HepG2 (cell line): ENCODE measurements at regions not wholly inside any gene's neighbourhood (a gene's known extent, or its start where the extent isn't known, plus 50 kb on each side); places are given as distances from the start of the nearest gene placed in this dataset.

ENCODE experiments used
- ATAC-seq: fragments of 200-7000 bp; cut with Tn5 transposase; 3 replicates; pipeline ENCODE4 v1.9.1; 2020; ENCODE audit warnings: mild to moderate bottlenecking, moderate library complexity
- BruUV-seq: library from RNA; stranded (reverse); fragments of 400-500 nt; replicated peaks from 2 replicates; lab custom pipeline; 2021; lab: Mats Ljungman, UMichigan
- CTCF ChIA-PET: fragments of 300-600 bp; formaldehyde crosslinking; extraction: SDS; loops from one replicate; lab custom pipeline; 2021; ENCODE audit warnings: low total read pairs, inconsistent platforms, low intra/inter-chr PET ratio; lab: Yijun Ruan, JAX
- POLR2A ChIA-PET: fragments of 350-600 bp; sonication (Branson Sonifier 250); formaldehyde crosslinking; loops from one replicate; lab custom pipeline; 2020; ENCODE audit warnings: antibody characterized with exemption, inconsistent platforms; lab: Yijun Ruan, JAX
- DNase-seq: peaks from one replicate; pipeline ENCODE4 v3.0.0-alpha.2; 2015; ENCODE audit warnings: low spot score
- FAIRE-seq: peaks from 3 replicates; lab custom pipeline; 2011; peaks lifted over from hg19 to GRCh38; lab: Jason Lieb, UNC
- H2AFZ ChIP-seq: one replicate; pipeline ENCODE4 v1.6.1; 2011; ENCODE audit warnings: low read length, inconsistent platforms
- H3K27ac ChIP-seq: fragments of 300-600 bp; 3 replicates; pipeline ENCODE4 v1.8.0; 2011; ENCODE audit warnings: mixed run types, mild to moderate bottlenecking, mixed read lengths, low read length, inconsistent platforms; ENCODE audit not compliant: insufficient read depth; ENCODE audit errors: extremely low read length
- H3K27me3 ChIP-seq, 2 experiments: fragments of 200-600 bp in 1 of 2; 2 replicates in 1 of 2; 3 replicates in 1 of 2; pipeline versions ENCODE4 v1.6.0 to v1.8.0; 2011; ENCODE audit warnings: low read length in 2 of 2, mild to moderate bottlenecking in 2 of 2, moderate library complexity in 2 of 2, inconsistent platforms in 1 of 2; ENCODE audit not compliant: insufficient read depth in 2 of 2, control insufficient read depth in 1 of 2
- H3K36me3 ChIP-seq, 2 experiments: fragments of 200-600 bp in 1 of 2; replicated peaks in 1 of 2; 2 replicates in 1 of 2; 3 replicates in 1 of 2; pipeline versions ENCODE4 v1.5.1 to v1.8.0; 2011; ENCODE audit warnings: low read length in 2 of 2, inconsistent platforms in 1 of 2; ENCODE audit not compliant: insufficient read depth in 2 of 2, control insufficient read depth in 1 of 2
- H3K4me1 ChIP-seq: 2 replicates; pipeline ENCODE4 v1.5.1; 2012; ENCODE audit warnings: low read length, inconsistent platforms; ENCODE audit not compliant: insufficient read depth
- H3K4me2 ChIP-seq: 2 replicates; pipeline ENCODE4 v1.6.0; 2011; ENCODE audit warnings: low read depth, low read length, inconsistent platforms
- H3K4me3 ChIP-seq, 3 experiments: fragments of 200-600 bp in 1 of 3; sonication (generic), shearing (Covaris generic) in 1 of 3; replicated peaks in 1 of 3; 2 replicates each; pipeline ENCODE4 v1.5.1; 2011 to 2016; ENCODE audit warnings: low read length in 3 of 3, inconsistent platforms in 2 of 3, low read depth in 2 of 3, mild to moderate bottlenecking in 2 of 3, control low read depth in 1 of 3, mixed read lengths in 1 of 3; ENCODE audit not compliant: insufficient read depth in 1 of 3
- H3K79me2 ChIP-seq: one replicate; pipeline ENCODE4 v1.6.1; 2011; ENCODE audit warnings: low read length, inconsistent platforms; ENCODE audit not compliant: insufficient read depth
- H3K9ac ChIP-seq: 2 replicates; pipeline ENCODE4 v1.6.0; 2011; ENCODE audit warnings: mild to moderate bottlenecking, low read depth, low read length, inconsistent platforms; ENCODE audit not compliant: insufficient read depth
- H3K9me3 ChIP-seq: 2 replicates; pipeline ENCODE4 v1.5.1; 2012; ENCODE audit warnings: mild to moderate bottlenecking, low read length
- H4K20me1 ChIP-seq: 2 replicates; pipeline ENCODE4 v1.6.0; 2011; ENCODE audit warnings: inconsistent platforms, mild to moderate bottlenecking, low read length, moderate library complexity; ENCODE audit not compliant: insufficient read depth
- AKAP8 ChIP-seq: sonication (generic); formaldehyde crosslinking; IDR thresholded peaks from 2 replicates; pipeline ENCODE4 v1.5.1; 2020; ENCODE audit warnings: mild to moderate bottlenecking, missing genetic modification reagents
- ASH2L ChIP-seq: fragments of 300-600, 200-600 bp; sonication (generic); IDR thresholded peaks from 2 replicates; pipeline ENCODE4 v1.7.0; 2017; ENCODE audit warnings: low read depth, mild to moderate bottlenecking, moderate library complexity, mixed read lengths, low read length; ENCODE audit not compliant: insufficient read length
- BCLAF1 ChIP-seq: fragments of 450-650 bp; IDR thresholded peaks from 2 replicates; pipeline ENCODE4 v1.6.1; 2017; ENCODE audit warnings: mild to moderate bottlenecking
- CHCHD3 ChIP-seq: sonication (generic); formaldehyde crosslinking; IDR thresholded peaks from 2 replicates; pipeline ENCODE4 v1.8.0; 2022; ENCODE audit warnings: mild to moderate bottlenecking, missing genetic modification reagents, moderate library complexity
- ESRRA ChIP-seq: sonication (generic); formaldehyde crosslinking; IDR thresholded peaks from 2 replicates; pipeline ENCODE4 v1.5.1; 2020; ENCODE audit warnings: mild to moderate bottlenecking, low read depth, missing genetic modification reagents
- KAT8 ChIP-seq: IDR thresholded peaks from 2 replicates; pipeline ENCODE4 v1.6.1; 2016; ENCODE audit warnings: missing genetic modification reagents, missing compliant biosample characterization
- KDM1A ChIP-seq: IDR thresholded peaks from 2 replicates; pipeline ENCODE4 v1.6.1; 2016; ENCODE audit warnings: missing compliant biosample characterization
- MIXL1 ChIP-seq: IDR thresholded peaks from 2 replicates; pipeline ENCODE4 v1.6.1; 2016
- PHF21A ChIP-seq: sonication (generic); formaldehyde crosslinking; IDR thresholded peaks from 2 replicates; pipeline ENCODE4 v1.5.0; 2020; ENCODE audit warnings: mild to moderate bottlenecking, missing genetic modification reagents
- POLR2AphosphoS5 ChIP-seq: IDR thresholded peaks from 2 replicates; pipeline ENCODE4 v1.6.1; 2012; ENCODE audit warnings: low read depth, low read length
- RAD51 ChIP-seq: fragments of 450-650 bp; IDR thresholded peaks from 2 replicates; pipeline ENCODE4 v1.6.1; 2016; ENCODE audit warnings: borderline replicate concordance
- SIX1 ChIP-seq: sonication (generic); formaldehyde crosslinking; IDR thresholded peaks from 2 replicates; pipeline ENCODE4 v1.4.0; 2020; ENCODE audit warnings: missing genetic modification reagents, borderline replicate concordance
- SMAD1 ChIP-seq: sonication (generic); formaldehyde crosslinking; IDR thresholded peaks from 2 replicates; pipeline ENCODE4 v1.4.0; 2020; ENCODE audit warnings: missing genetic modification reagents, low read depth, mild to moderate bottlenecking, borderline replicate concordance
- SYNCRIP ChIP-seq: fragments of 200-400 bp; formaldehyde crosslinking; IDR thresholded peaks from 2 replicates; pipeline ENCODE4 v1.6.1; 2018; ENCODE audit warnings: mild to moderate bottlenecking, low read depth, low read length; ENCODE audit not compliant: insufficient read depth
- TCF7 ChIP-seq: sonication (generic); IDR thresholded peaks from 2 replicates; pipeline ENCODE4 v1.6.1; 2016; ENCODE audit warnings: antibody characterized with exemption, low read depth
- ZBTB7A ChIP-seq: sonication (generic); formaldehyde crosslinking; IDR thresholded peaks from 2 replicates; pipeline ENCODE4 v1.8.0; 2022; ENCODE audit warnings: mild to moderate bottlenecking, missing genetic modification reagents
- ZNF121 ChIP-seq: sonication (generic); formaldehyde crosslinking; IDR thresholded peaks from 2 replicates; pipeline ENCODE4 v1.5.0; 2020; ENCODE audit warnings: mild to moderate bottlenecking, missing genetic modification reagents
- ZSCAN30 ChIP-seq: sonication (generic); formaldehyde crosslinking; IDR thresholded peaks from 2 replicates; pipeline ENCODE4 v1.5.0; 2020; ENCODE audit warnings: mild to moderate bottlenecking, missing genetic modification reagents
- WGBS: methylation state at CpG from one replicate; pipeline ENCODE4 v1.1.6; 2017; ENCODE audit warnings: low lambda C conversion rate; 5-methylcytosine and 5-hydroxymethylcytosine counted together
- in situ Hi-C: cut with HindIII; loops from 2 replicates; pipeline ENCODE4 v1.10.0; 2017; ENCODE audit warnings: low pct_unique_long_range_greater_than_20kb; ENCODE audit not compliant: extremely low pct_ligation_motif_present
- intact Hi-C: fragments of 100-400 bp; cut with micrococcal nuclease; formaldehyde crosslinking; loops from one replicate; pipeline ENCODE4 v1.10.0; 2022; ENCODE audit not compliant: unreplicated experiment

GRCh38 chr19:29336425-29336824 is 123.5 kb upstream of the UQCRFS1 start:
- Histone ChIP-seq H3K4me1 (no peaks in the 10 kb centered on the region), H3K36me3 (no peaks in the 10 kb centered on the region), H3K27me3 (no peaks in the 10 kb centered on the region; a peak in 1 of 5 replicates), H3K9me3 (peaks cover 19% of the 10 kb centered on the region), H2AFZ (no peak overlapping the region), H4K20me1 (no peaks in the 10 kb centered on the region), H3K4me3 (no peak overlapping the region), H3K4me2 (no peak overlapping the region), H3K79me2 (no peaks in the 10 kb centered on the region), H3K27ac (no peak overlapping the region), H3K9ac (no peak overlapping the region)
- WGBS, result 2% methylated on average over 5 of the region's 5 CpGs
- TF ChIP-seq ZNF121 (CRISPR knock-in tag) (no peak), POLR2AphosphoS5 (no peak), ESRRA (CRISPR knock-in tag) (no peak), MIXL1 (CRISPR knock-in tag) (no peak), SYNCRIP (no peak), ZSCAN30 (CRISPR knock-in tag) (no peak), BCLAF1 (no peak), ASH2L (no peak), AKAP8 (no peak), ZBTB7A (no peak), SIX1 (CRISPR knock-in tag) (no peak), PHF21A (no peak), CHCHD3 (CRISPR knock-in tag) (no peak), SMAD1 (CRISPR knock-in tag) (no peak), KDM1A (CRISPR knock-in tag) (no peak), RAD51 (no peak), TCF7 (no peak), KAT8 (CRISPR knock-in tag) (no peak)
- FAIRE-seq, result no peak
- ChIA-PET POLR2A (no interaction called here), CTCF (no interaction called here)
- in situ Hi-C loops (no loop called here), intact Hi-C loops (no loop called here)
- no peak for ATAC-seq
- DNase-seq, result no peak
- BruUV-seq, result no TSS peak
